ENCODE measurements at regions not wholly inside any gene's neighbourhood (a gene's known extent, or its start where the extent isn't known, plus 50 kb on each side); places are given as distances from the start of the nearest gene placed in this dataset.

DNA sequence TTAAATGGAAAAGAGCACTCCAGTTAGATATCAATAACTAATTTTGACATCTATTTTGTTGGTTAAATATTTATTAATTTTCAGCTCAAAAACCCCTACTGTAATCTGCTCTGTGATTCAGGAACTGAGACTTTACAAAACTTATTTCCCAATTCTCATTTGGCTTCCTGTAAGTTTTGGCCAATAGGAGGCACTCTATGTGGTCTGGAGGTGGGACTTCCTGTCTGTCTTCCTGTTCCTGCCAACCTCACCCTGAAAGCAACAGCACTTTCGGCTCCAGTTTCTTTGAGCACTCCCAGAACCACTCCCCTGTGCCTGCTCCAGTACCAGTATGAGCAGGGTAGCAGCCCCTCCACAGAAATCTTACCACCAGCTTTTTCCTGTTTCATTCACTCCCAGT is 1027.0 kb downstream of the VRK1 start:
- Histone ChIP-seq H3K9ac (replicated peaks; ENCODE audit: extremely low read depth, insufficient read depth, low read length) (no peak overlapping the region), H3K36me3 (ENCODE audit: control insufficient read depth in 2 of 2, extremely low read depth in 1 of 2, insufficient read depth in 2 of 2, low read length in 2 of 2) (no peaks in the 10 kb centered on the region), H3K9me3 (replicated peaks; ENCODE audit: control insufficient read depth, insufficient read depth, low read length) (no peaks in the 10 kb centered on the region), H2AFZ (ENCODE audit: low read depth, low read length) (no peak overlapping the region), H3K4me3 (replicated peaks in 1 of 3; ENCODE audit: insufficient read depth in 1 of 3, low read depth in 1 of 3, low read length in 3 of 3) (no peak overlapping the region), H3K4me1 (ENCODE audit: control insufficient read depth, extremely low read depth, insufficient read depth, low read length) (no peaks in the 10 kb centered on the region), H4K20me1 (replicated peaks; ENCODE audit: control insufficient read depth, extremely low read depth, insufficient read depth, low read length) (no peaks in the 10 kb centered on the region), H3K4me2 (ENCODE audit: insufficient read depth, low read length) (no peak overlapping the region), H3K79me2 (ENCODE audit: control insufficient read depth, insufficient read depth, low read length) (no peaks in the 10 kb centered on the region), H3K27me3 (ENCODE audit: control insufficient read depth in 2 of 2, insufficient read depth in 2 of 2, low read length in 2 of 2) (no peaks in the 10 kb centered on the region), H3K27ac (ENCODE audit: insufficient read depth, low read depth, low read length) (no peak overlapping the region), H3K9me1 (replicated peaks; ENCODE audit: control insufficient read depth, extremely low read depth, insufficient read depth, low read length) (no peaks in the 10 kb centered on the region)
- no TSS peak for BruUV-seq (replicated peaks)
- CTCF ChIA-PET, result no interaction called here
- dilution Hi-C loops (cut with MboI; ENCODE audit: extremely low pct_ligation_motif_present, low sequenced_read_pairs), result no loop called here
- DNase-seq (ENCODE audit: low read depth, low spot score) (no peak), FAIRE-seq (no peak)
- POLR2A ChIA-PET, result no interaction called here
- TF ChIP-seq MYC (IDR thresholded peaks at IDR 0.05; ENCODE audit: low read depth, low read length), result no peak
- TF ChIP-seq JUN (IDR thresholded peaks at IDR 0.05; ENCODE audit: borderline replicate concordance, insufficient read depth, insufficient read length, low read depth), result no peak
- TF ChIP-seq POLR2A (IDR thresholded peaks at IDR 0.05; ENCODE audit: low read depth, low read length), result no peak
- TF ChIP-seq FOS (IDR thresholded peaks at IDR 0.05; ENCODE audit: borderline replicate concordance, insufficient read depth, low read length), result no peak
- TF ChIP-seq GATA2 (IDR thresholded peaks at IDR 0.05; ENCODE audit: insufficient read depth, insufficient read length, low read depth, low read length), result no peak
- TF ChIP-seq POLR2AphosphoS5 (IDR thresholded peaks at IDR 0.05; ENCODE audit: insufficient read depth, low read depth, low read length), result no peak
- TF ChIP-seq, protein P1, sequence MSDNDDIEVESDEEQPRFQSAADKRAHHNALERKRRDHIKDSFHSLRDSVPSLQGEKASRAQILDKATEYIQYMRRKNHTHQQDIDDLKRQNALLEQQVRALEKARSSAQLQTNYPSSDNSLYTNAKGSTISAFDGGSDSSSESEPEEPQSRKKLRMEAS (IDR thresholded peaks at IDR 0.05; ENCODE audit: insufficient read depth, insufficient read length), result no peak
- no peak for TF ChIP-seq EZH2 (IDR thresholded peaks at IDR 0.05; ENCODE audit: borderline replicate concordance, low read depth, low read length, severe bottlenecking)
- TF ChIP-seq, protein P2, sequence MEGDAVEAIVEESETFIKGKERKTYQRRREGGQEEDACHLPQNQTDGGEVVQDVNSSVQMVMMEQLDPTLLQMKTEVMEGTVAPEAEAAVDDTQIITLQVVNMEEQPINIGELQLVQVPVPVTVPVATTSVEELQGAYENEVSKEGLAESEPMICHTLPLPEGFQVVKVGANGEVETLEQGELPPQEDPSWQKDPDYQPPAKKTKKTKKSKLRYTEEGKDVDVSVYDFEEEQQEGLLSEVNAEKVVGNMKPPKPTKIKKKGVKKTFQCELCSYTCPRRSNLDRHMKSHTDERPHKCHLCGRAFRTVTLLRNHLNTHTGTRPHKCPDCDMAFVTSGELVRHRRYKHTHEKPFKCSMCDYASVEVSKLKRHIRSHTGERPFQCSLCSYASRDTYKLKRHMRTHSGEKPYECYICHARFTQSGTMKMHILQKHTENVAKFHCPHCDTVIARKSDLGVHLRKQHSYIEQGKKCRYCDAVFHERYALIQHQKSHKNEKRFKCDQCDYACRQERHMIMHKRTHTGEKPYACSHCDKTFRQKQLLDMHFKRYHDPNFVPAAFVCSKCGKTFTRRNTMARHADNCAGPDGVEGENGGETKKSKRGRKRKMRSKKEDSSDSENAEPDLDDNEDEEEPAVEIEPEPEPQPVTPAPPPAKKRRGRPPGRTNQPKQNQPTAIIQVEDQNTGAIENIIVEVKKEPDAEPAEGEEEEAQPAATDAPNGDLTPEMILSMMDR (IDR thresholded peaks at IDR 0.05; ENCODE audit: extremely low read depth in 1 of 2, insufficient read depth in 1 of 2, low read depth in 1 of 2, low read length in 2 of 2), result no peak
- intact Hi-C loops (cut with micrococcal nuclease), result no loop called here
